GM21717 (cell line): ENCODE measurements at regions not wholly inside any gene's neighbourhood (a gene's known extent, or its start where the extent isn't known, plus 50 kb on each side); places are given as distances from the start of the nearest gene placed in this dataset.
"Not testable (repeated sequence)": the region's sequence is repeated elsewhere in the genome, so short reads cannot be mapped to it uniquely, and the experiment has no call there.

Experiments
- ATAC-seq: cut with Tn5 transposase; IDR thresholded peaks from one replicate; pipeline ENCODE4 v1.9.1; 2021; ENCODE audit warnings: mild to moderate bottlenecking, moderate library complexity; ENCODE audit not compliant: unreplicated experiment

- no peak for ATAC-seq
These were observed 237.6 kb upstream of the MME start for GRCh38 chr3:154842536-154842935.

GRCh38 chr3:154835639-154836038, 244.5 kb upstream of the MME start:
- ATAC-seq, result no peak

GRCh38 chr3:154834831-154835230, 245.3 kb upstream of the MME start:
- not testable (repeated sequence) for ATAC-seq

GRCh38 chr3:154829929-154830328, 250.2 kb upstream of the MME start:
- no peak for ATAC-seq

- no peak for ATAC-seq
These were observed 260.6 kb upstream of the MME start for GRCh38 chr3:154819491-154819890.

GRCh38 chr3:154818676-154819255, 261.4 kb upstream of the MME start:
- ATAC-seq, result no peak

- not testable (repeated sequence) for ATAC-seq
These were observed 270.1 kb upstream of the MME start for GRCh38 chr3:154810017-154810416.

GRCh38 chr3:154801729-154802128, 278.4 kb upstream of the MME start:
- ATAC-seq, result no peak

GRCh38 chr3:154799800-154800199, 280.3 kb upstream of the MME start:
- ATAC-seq, result no peak

GRCh38 chr3:154795582-154795981, 284.5 kb upstream of the MME start:
- no peak for ATAC-seq

- no peak for ATAC-seq
These were observed 285.2 kb upstream of the MME start for GRCh38 chr3:154794814-154795445.

GRCh38 chr3:154794391-154794790, 285.7 kb upstream of the MME start:
- no peak for ATAC-seq

- no peak for ATAC-seq
These were observed 287.3 kb upstream of the MME start for GRCh38 chr3:154792828-154793227.

- no peak for ATAC-seq
These were observed 288.5 kb upstream of the MME start for GRCh38 chr3:154791611-154792010.

- no peak for ATAC-seq
These were observed 293.4 kb upstream of the MME start for GRCh38 chr3:154786724-154787123.

GRCh38 chr3:154783521-154783931, 296.6 kb upstream of the MME start:
- no peak for ATAC-seq

- no peak for ATAC-seq
These were observed 297.1 kb upstream of the MME start for GRCh38 chr3:154783061-154783460.

GRCh38 chr3:154782151-154782550, 298.0 kb upstream of the MME start:
- no peak for ATAC-seq

- ATAC-seq, result no peak
These were observed 298.5 kb upstream of the MME start for GRCh38 chr3:154781595-154781994.

GRCh38 chr3:154780263-154780662, 299.9 kb upstream of the MME start:
- no peak for ATAC-seq

GRCh38 chr3:154779571-154779970, 300.5 kb upstream of the MME start:
- ATAC-seq, result no peak

- no peak for ATAC-seq
These were observed 302.1 kb upstream of the MME start for GRCh38 chr3:154778057-154778456.
